Head of caudate nucleus (tissue), 42 donors: ENCODE measurements at regions not wholly inside any gene's neighbourhood (a gene's known extent, or its start where the extent isn't known, plus 50 kb on each side); places are given as distances from the start of the nearest gene placed in this dataset.

ENCODE experiments used
- DNase-seq, 42 donors: peaks; one replicate each; pipeline versions ENCODE4 v3.0.0 to v3.0.0-alpha.2; 2020 to 2021; ENCODE audit warnings: mixed read lengths in 7 of 42
- intact Hi-C: fragments of 100-400 bp; cut with DNase I; formaldehyde crosslinking; loops from one replicate; pipeline ENCODE4 v1.15.0; 2022

DNA sequence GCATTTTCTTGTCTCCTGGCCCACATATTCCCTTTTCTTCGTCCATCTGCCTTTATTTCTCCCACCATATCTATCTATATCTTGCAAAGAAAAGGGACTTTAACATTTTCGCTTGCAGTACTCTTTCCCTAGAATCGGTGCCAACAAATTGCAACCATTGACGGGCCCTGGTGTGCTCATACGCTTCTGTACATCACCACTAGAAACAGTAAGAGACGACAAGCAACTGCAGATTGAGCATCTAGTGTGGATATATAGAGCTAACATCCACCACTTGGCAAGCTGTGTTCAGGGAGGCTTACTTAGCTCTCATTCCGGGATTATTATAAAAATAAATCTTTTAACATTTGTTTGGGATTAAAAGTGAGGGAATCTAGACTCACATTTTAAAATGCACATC is 230.8 kb upstream of the PKN2 start:
- intact Hi-C loops, result no loop called here
- no peak for DNase-seq

- DNase-seq, result no peak
- intact Hi-C loops, result no loop called here
Measured at GRCh38 chr1:88454781-88455180, 229.3 kb upstream of the PKN2 start.

DNA sequence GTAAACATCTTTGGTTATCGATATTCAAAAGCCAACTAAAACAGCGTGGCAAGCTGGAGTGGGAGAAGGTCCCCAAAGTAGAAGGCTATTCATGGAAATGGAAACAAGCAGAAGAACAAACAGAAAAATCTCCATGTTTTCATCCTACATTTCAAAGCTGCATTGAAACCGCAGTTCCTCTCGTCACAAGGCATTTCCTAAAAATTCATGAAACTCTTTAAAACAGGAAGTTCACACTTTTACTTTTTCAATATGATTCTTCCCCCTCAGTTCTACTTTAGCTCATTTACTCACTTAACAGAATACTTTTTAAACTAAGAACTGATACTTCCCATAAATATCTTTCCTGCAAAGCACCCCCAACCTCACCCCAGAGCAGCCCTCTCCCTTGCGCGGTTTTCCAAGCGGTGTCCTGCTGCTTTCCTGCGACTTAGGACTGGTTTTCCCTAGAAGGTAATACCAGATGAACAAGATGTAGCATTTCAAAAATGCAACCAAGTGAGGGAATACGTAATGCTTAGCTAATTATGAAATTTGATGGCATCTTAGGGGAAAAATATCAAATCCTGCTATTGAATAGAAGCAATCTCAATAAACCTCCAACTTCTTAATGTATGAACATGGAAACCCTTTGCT is 228.3 kb upstream of the PKN2 start:
- intact Hi-C loops, result no loop called here
- DNase-seq, result no peak

DNA sequence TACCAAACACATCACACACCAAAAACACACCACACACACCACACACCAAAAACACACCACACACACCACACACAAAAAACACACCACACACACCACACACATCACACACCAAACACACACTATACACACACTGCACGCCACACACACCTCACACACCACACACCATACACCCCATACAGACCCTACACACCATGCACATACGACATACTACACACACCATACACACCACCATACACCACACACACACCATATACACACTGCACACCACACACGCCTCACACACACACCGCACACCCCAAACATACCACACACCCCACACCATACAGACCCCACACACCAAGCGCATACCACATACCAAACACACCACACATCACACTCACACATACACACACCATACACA is 226.9 kb upstream of the PKN2 start:
- intact Hi-C loops, result no loop called here
- no peak for DNase-seq

DNA sequence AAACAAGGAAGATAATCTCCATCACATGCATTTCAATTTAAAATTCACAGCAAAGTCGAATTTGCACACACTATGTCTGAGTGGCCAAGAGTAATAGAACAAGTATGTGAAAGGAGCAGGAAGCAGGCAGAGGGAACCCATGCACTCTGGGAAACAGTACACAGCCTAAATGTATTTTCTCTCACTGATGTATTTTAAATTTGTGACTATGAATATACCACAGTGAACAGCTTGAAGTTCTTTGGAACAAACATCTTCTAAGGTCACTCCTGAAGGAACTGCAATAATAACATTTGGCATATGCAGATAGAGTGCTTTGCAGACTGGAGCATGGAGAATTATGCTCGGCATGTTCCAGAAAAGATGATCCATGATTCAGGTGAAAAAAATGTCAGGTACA is 223.1 kb upstream of the PKN2 start:
- DNase-seq, result no peak
- intact Hi-C loops, result loop anchor here (5.0 kb wide), 1 partner anchor 86 kb away; no protein-coding TSS in a partner anchor

GRCh38 chr1:88462096-88462487 is 222.0 kb upstream of the PKN2 start:
- intact Hi-C loops, result loop anchor here (5.0 kb wide), 1 partner anchor 85 kb away; no protein-coding TSS in a partner anchor
- peak in 1 of 42 donors; percentile 23 for DNase-seq

DNA sequence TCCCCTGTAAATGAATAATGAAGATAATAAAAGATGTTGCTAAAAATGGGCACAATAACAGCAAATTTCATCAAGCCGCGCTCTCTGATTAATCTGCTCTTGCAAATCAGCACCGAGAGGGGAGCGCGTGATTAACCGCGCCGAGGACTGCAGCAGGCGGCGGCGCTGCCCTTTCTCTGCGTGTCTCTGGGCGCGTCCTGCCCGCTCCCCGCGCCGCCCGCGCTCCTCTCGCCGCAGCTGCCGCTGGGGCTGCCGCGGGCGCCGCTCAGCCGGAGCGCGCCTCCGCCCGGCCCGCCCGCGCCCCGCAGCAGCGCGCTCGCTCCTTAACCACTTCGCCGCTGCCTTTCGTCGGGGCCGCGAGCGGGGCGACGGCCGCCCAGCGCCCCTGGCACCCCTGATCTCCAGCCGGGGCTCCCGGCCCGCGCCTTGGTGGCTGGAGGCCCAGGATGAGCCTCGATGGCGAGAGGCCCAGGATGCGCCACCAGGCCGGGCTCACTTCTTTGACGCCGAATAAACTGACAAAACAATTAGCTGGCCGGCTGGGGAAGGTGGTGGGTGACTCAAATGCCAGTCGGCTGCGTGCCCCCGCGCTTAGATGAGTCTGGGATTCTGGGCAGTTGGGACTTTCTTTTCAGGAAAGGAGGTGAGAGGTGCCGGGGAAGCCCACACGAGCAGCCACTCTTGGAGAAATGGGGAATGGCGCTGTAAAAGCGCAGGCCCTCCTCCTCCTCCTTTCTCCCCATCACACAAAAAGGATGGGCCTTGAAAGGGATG is 221.4 kb upstream of the PKN2 start:
- intact Hi-C loops, result loop anchor here (5.0 kb wide), 1 partner anchor 85 kb away; no protein-coding TSS in a partner anchor
- peak; percentile 54 to 90 (median 76) for DNase-seq

- intact Hi-C loops, result loop anchor here (5.0 kb wide), 1 partner anchor 84 kb away; no protein-coding TSS in a partner anchor
- peak in 1 of 42 donors; percentile 29 for DNase-seq
Measured at GRCh38 chr1:88463401-88463985, 220.6 kb upstream of the PKN2 start.

DNA sequence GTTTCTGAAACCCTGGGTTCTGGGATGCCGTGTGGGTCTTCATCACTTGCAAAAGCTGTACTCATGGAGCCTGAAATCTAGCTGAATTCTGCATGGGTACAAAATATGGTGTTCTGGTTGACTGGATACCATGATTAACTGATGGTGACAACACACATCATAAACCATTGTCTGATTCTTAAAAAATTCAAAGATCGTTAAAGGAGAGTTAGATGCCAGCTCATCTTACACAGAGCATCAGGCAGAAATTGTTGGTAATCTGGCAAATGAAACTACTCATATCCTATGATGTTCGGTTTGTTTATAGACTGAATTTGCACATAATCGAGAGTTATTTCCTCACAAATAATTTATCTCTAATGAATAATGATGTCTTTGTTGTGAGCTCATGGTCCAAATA is 218.1 kb upstream of the PKN2 start:
- intact Hi-C loops, result no loop called here
- DNase-seq, result no peak

DNA sequence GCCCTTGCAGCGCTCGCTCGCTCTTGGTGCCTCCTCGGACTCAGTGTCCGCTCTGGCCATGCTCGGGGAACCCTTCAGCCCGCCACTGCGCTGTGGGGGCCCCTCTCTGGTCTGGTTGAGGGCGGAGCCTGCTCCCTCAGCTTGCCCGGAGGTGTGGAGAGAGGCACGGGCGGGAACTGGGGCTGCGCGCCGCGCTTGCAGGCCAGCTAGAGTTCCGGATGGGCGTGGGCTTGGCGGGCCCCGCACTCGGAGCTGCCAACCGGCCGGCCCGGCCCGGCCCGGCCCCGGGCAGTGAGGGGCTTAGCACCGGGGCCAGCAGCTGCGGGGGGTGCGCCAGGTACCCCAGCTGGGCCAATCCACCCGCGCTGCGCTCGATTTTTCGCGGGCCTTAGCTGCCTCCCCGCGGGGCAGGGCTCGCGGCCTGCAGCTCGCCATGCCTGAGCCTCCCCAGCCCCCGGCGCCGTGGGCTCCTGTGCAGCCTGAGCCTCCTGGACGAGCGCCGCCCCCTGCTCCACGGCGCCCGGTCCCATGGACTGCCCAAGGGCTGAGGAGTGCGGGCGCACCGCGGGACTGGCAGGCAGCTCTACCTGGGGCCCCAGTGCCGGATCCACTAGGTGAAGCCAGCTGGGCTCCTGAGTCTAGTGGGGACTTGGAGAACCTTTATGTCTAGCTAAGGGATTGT is 217.0 kb upstream of the PKN2 start:
- intact Hi-C loops, result no loop called here
- no peak for DNase-seq

GRCh38 chr1:88472298-88472697 is 211.8 kb upstream of the PKN2 start:
- intact Hi-C loops, result no loop called here
- no peak for DNase-seq

DNA sequence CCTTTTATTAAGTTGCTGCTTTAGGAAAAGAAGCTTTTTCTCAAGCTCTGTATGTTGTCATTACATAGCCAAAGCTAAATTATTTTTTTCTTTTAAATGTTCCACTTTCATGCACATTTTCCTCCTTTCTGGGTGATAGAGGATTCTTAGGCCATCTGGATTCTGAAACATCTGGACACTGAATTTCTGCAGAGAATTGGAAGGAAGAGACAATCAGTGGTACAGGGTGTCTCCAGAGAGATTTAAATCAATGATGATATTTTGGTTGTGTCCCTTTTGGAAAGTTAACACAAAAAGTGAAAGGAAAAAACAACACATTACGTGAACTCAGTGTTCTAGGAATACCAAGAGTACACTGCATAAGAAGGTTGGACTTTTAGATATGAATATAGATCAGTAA is 211.4 kb upstream of the PKN2 start:
- intact Hi-C loops, result no loop called here
- no peak for DNase-seq

DNA sequence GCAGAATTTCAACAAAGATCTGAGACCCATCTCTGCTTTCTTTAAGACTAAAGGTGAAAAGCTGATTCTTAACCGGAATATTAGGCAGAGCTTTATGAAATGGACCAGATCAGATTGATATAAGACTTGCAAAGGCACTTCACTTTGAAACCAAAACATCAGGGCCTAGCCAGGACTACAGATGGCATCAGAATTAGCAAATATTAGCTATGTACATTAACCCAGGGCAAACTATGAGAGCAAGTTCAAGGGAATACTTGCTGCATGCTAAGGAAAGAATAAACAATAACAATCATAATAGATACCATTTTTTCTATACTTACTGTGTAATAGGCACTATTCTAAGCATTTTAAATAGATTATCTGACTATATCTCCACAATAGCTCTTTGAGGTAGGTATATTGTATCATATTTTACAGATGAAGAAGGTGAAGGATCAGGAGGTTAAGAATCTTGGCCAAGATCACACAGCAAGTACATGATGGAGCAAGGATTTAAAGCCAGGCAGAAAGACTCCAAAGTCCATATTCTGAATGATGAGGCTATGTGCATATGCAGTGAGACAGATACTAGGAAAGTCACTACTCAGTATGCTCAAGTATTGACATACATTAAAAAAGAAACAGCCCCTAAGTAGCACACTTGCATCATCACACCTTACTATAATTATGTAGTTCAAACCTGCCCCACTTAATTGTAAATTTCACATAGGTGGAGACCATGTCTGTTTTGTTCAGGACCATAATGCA is 209.3 kb upstream of the PKN2 start:
- no peak for DNase-seq
- intact Hi-C loops, result no loop called here

- intact Hi-C loops, result no loop called here
- DNase-seq, result no peak
Measured at GRCh38 chr1:88484881-88485280, 199.2 kb upstream of the PKN2 start.

GRCh38 chr1:88488237-88488636 is 195.8 kb upstream of the PKN2 start:
- no peak for DNase-seq
- intact Hi-C loops, result no loop called here

DNA sequence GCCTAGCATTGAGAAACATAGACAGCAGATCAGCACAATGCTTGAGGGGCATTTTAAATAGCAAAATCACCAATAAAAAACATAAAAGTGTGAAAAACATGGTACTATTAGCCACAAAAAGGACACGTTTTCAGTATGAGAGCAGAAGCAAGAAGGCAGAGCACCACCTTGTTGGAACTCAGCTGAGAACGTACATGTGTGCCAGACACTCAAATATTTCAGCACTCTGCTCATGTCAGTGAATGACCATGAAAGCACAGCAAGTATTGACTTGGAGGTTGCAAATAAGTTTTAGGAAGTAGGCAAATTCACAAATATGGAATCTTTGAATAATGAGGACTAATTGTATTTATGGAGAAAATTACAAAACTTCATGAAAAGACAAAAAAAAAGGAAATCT is 193.4 kb upstream of the PKN2 start:
- intact Hi-C loops, result no loop called here
- DNase-seq, result no peak

- no peak for DNase-seq
- intact Hi-C loops, result no loop called here
Measured at GRCh38 chr1:88499671-88500070, 184.4 kb upstream of the PKN2 start.

GRCh38 chr1:88502886-88503285 is 181.2 kb upstream of the PKN2 start:
- no peak for DNase-seq
- intact Hi-C loops, result no loop called here

DNA sequence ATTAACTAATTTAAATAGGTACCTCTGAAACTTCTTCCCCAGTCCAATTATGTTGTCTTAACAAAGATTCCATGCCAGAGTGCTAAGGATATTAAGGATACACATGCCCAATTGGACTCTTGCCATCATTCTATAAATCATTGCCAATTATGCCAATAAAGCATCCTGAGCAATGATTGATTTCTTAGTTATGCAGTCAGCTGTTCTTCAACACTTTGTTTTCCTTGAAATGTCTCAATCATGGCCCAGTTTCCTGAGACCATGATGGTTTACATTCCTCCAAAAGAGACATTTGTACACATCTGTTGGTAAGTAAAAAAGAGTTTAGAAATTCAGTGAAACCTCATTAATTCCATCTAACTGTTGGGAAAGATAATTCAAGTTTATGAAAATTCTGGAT is 180.4 kb upstream of the PKN2 start:
- intact Hi-C loops, result no loop called here
- DNase-seq, result no peak
